Transverse colon (tissue), 3 donors: ENCODE measurements at regions not wholly inside any gene's neighbourhood (a gene's known extent, or its start where the extent isn't known, plus 50 kb on each side); places are given as distances from the start of the nearest gene placed in this dataset.

Source experiments
- CTCF ChIP-seq, 5 experiments: fragments of 200-600 bp in 3 of 5; fragments of 450-650 bp in 2 of 5; sonication (generic) in 3 of 5; IDR thresholded peaks; 1 replicate in 2 of 5; 2 replicates in 3 of 5; pipeline ENCODE4 v1.5.1; 2016 to 2017; ENCODE audit warnings: antibody characterized with exemption in 5 of 5, inconsistent platforms in 3 of 5, mild to moderate bottlenecking in 2 of 5, moderate library complexity in 1 of 5
- EP300 ChIP-seq: sonication (generic); formaldehyde crosslinking; IDR thresholded peaks from one replicate; pipeline ENCODE4 v1.6.1; 2017; ENCODE audit warnings: antibody characterized with exemption, low read depth

- TF ChIP-seq CTCF (IDR thresholded peaks at IDR 0.05) (no peak), EP300 (no peak)
Measured at GRCh38 chr2:126100962-126101361, 555.0 kb upstream of the GYPC start.
